Hepatocyte (in vitro differentiated cells): ENCODE measurements at regions not wholly inside any gene's neighbourhood (a gene's known extent, or its start where the extent isn't known, plus 50 kb on each side); places are given as distances from the start of the nearest gene placed in this dataset.

Experiments
- EZH2 ChIP-seq: fragments of 200-600 bp; sonication (generic); IDR thresholded peaks from 2 replicates; pipeline ENCODE4 v1.6.1; 2016; ENCODE audit warnings: antibody characterized with exemption, mild to moderate bottlenecking, borderline replicate concordance
- TF ChIP-seq, protein P1 (sequence below): fragments of 200-600 bp; sonication (generic); IDR thresholded peaks from 2 replicates; pipeline ENCODE4 v1.5.1; 2016; ENCODE audit warnings: antibody characterized with exemption, mild to moderate bottlenecking; ENCODE audit not compliant: poor library complexity

GRCh38 chr1:36691374-36691773, 208.7 kb upstream of the CSF3R start:
- TF ChIP-seq, protein P1, sequence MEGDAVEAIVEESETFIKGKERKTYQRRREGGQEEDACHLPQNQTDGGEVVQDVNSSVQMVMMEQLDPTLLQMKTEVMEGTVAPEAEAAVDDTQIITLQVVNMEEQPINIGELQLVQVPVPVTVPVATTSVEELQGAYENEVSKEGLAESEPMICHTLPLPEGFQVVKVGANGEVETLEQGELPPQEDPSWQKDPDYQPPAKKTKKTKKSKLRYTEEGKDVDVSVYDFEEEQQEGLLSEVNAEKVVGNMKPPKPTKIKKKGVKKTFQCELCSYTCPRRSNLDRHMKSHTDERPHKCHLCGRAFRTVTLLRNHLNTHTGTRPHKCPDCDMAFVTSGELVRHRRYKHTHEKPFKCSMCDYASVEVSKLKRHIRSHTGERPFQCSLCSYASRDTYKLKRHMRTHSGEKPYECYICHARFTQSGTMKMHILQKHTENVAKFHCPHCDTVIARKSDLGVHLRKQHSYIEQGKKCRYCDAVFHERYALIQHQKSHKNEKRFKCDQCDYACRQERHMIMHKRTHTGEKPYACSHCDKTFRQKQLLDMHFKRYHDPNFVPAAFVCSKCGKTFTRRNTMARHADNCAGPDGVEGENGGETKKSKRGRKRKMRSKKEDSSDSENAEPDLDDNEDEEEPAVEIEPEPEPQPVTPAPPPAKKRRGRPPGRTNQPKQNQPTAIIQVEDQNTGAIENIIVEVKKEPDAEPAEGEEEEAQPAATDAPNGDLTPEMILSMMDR = no peak
- no peak for TF ChIP-seq EZH2
